Gastroesophageal sphincter (tissue), 3 donors: ENCODE measurements at regions not wholly inside any gene's neighbourhood (a gene's known extent, or its start where the extent isn't known, plus 50 kb on each side); places are given as distances from the start of the nearest gene placed in this dataset.

Experiments
- CTCF ChIP-seq, 4 experiments: fragments of 200-600 bp in 2 of 4; fragments of 450-650 bp in 2 of 4; sonication (generic) in 1 of 4; IDR thresholded peaks; one replicate each; pipeline ENCODE4 v1.5.1; 2017 to 2019; ENCODE audit warnings: antibody characterized with exemption in 4 of 4, mild to moderate bottlenecking in 2 of 4, moderate library complexity in 2 of 4
- EP300 ChIP-seq: sonication (generic); formaldehyde crosslinking; IDR thresholded peaks from one replicate; pipeline ENCODE4 v1.6.1; 2017; ENCODE audit warnings: antibody characterized with exemption, mild to moderate bottlenecking
- POLR2AphosphoS5 ChIP-seq: sonication (generic); formaldehyde crosslinking; IDR thresholded peaks from one replicate; pipeline ENCODE4 v1.6.1; 2017; ENCODE audit warnings: antibody characterized with exemption

GRCh38 chr1:105100102-105100501 is 1350.4 kb downstream of the AMY1C start:
- TF ChIP-seq EP300 (no peak), POLR2AphosphoS5 (no peak), CTCF (IDR thresholded peaks at IDR 0.05) (no peak)
